Neural progenitor cell (in vitro differentiated cells): ENCODE measurements at regions not wholly inside any gene's neighbourhood (a gene's known extent, or its start where the extent isn't known, plus 50 kb on each side); places are given as distances from the start of the nearest gene placed in this dataset.

ENCODE experiments used
- DNase-seq: peaks from one replicate; pipeline ENCODE4 v3.0.0-alpha.2; 2016; ENCODE audit warnings: low spot score
- H2AFZ ChIP-seq: fragments of 200-600 bp; sonication (generic); replicated peaks from 2 replicates; pipeline ENCODE4 v1.6.1; 2016; ENCODE audit warnings: antibody characterized with exemption
- H3F3A ChIP-seq: fragments of 200-600 bp; sonication (generic); 2 replicates; pipeline ENCODE4 v1.6.1; 2016; ENCODE audit warnings: antibody characterized with exemption, low read depth
- H3K27ac ChIP-seq: fragments of 200-600 bp; sonication (generic); 2 replicates; pipeline ENCODE4 v1.5.1; 2016; ENCODE audit warnings: mild to moderate bottlenecking
- H3K27me3 ChIP-seq: fragments of 200-600 bp; sonication (generic); 2 replicates; pipeline ENCODE4 v1.6.1; 2016; ENCODE audit warnings: mild to moderate bottlenecking, moderate library complexity
- H3K36me3 ChIP-seq: fragments of 200-600 bp; sonication (generic); 2 replicates; pipeline ENCODE4 v1.5.1; 2016
- H3K4me1 ChIP-seq: fragments of 200-600 bp; sonication (generic); 2 replicates; pipeline ENCODE4 v1.6.1; 2016; ENCODE audit warnings: mixed run types
- H3K4me2 ChIP-seq: fragments of 200-600 bp; sonication (generic); 2 replicates; pipeline ENCODE4 v1.6.1; 2016
- H3K4me3 ChIP-seq: fragments of 200-600 bp; sonication (generic); 2 replicates; pipeline ENCODE4 v1.5.1; 2016
- H3K79me2 ChIP-seq: fragments of 200-600 bp; sonication (generic); 2 replicates; pipeline ENCODE4 v1.6.1; 2016; ENCODE audit warnings: low read depth
- H3K9ac ChIP-seq: fragments of 200-600 bp; sonication (generic); 2 replicates; pipeline ENCODE4 v1.6.1; 2016
- H3K9me3 ChIP-seq: fragments of 200-600 bp; sonication (generic); 2 replicates; pipeline ENCODE4 v1.5.1; 2016; ENCODE audit warnings: low read depth
- H4K20me1 ChIP-seq: fragments of 200-600 bp; sonication (generic); 2 replicates; pipeline ENCODE4 v1.6.1; 2016; ENCODE audit warnings: low read depth
- H3K27ac Mint-ChIP-seq: 3 replicates; pipeline ENCODE4 v1.8.0; 2021; ENCODE audit warnings: mixed read lengths
- H3K27me3 Mint-ChIP-seq: 2 replicates; pipeline ENCODE4 v1.8.0; 2022; ENCODE audit warnings: low read depth, mild to moderate bottlenecking, inconsistent platforms, moderate library complexity, mixed read lengths; ENCODE audit not compliant: insufficient read depth
- H3K36me3 Mint-ChIP-seq: 3 replicates; pipeline ENCODE4 v1.8.0; 2021; ENCODE audit warnings: mixed read lengths
- H3K4me1 Mint-ChIP-seq: 3 replicates; pipeline ENCODE4 v1.8.0; 2021; ENCODE audit warnings: mixed read lengths
- H3K4me3 Mint-ChIP-seq: 3 replicates; pipeline ENCODE4 v1.8.0; 2021; ENCODE audit warnings: mild to moderate bottlenecking, moderate library complexity, mixed read lengths
- H3K9me3 Mint-ChIP-seq: 3 replicates; pipeline ENCODE4 v1.8.0; 2020; ENCODE audit warnings: mixed read lengths
- EZH2 ChIP-seq: fragments of 200-600 bp; sonication (generic); IDR thresholded peaks from 2 replicates; pipeline ENCODE4 v1.6.1; 2017; ENCODE audit warnings: antibody characterized with exemption, mild to moderate bottlenecking, moderate library complexity
- EZH2phosphoT487 ChIP-seq: fragments of 200-600 bp; sonication (generic); IDR thresholded peaks from 2 replicates; pipeline ENCODE4 v1.6.1; 2017; ENCODE audit warnings: antibody characterized with exemption
- TF ChIP-seq, protein P1 (sequence below): fragments of 200-600 bp; sonication (generic); IDR thresholded peaks from 2 replicates; pipeline ENCODE4 v1.5.1; 2017; ENCODE audit warnings: antibody characterized with exemption, mild to moderate bottlenecking

DNA sequence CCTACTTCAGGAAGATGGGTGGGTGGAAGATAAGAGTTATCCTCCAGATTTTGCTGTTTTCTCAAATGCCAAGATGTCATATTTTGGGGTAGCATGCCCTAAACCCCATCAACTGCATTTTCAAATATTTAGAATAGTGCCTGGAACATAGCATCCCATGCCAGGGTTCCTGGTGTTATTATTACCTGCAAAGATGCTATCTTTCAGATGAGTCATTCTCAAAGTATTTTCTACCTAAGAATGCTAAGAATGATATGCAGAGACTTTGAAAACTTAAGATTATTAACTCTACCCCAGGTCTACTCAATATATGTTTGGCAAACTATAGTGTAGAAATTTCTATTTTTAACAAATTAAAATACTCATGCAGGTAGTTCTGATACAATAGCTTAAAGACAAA, 934.3 kb upstream of the SLIT2 start:
- H3K9me3 Mint-ChIP-seq = peaks cover 2% of the 10 kb centered on the region
- peaks cover 19% of the 10 kb centered on the region for H3K4me1 ChIP-seq

DNA sequence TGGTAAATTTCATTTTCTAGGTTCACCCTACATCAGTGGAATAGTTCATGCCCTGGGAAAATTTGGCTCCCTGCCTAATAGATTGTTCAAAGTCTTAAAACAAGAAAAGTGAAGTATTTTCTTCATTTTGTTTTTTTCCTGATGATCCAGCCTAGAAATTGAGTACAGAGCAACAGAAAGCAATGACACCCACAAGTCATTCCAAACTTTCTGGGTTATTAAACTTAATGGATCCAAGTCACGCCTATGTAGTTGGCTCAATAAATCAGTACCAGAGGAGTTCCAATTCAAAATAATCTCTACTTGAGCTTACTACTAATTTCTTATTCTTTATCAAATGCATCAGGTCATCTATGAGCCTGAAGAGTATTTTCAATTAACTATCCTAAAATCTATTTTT, 937.6 kb upstream of the SLIT2 start:
- H2AFZ ChIP-seq = no peak overlapping the region
- H3K27me3 Mint-ChIP-seq = no peaks in the 10 kb centered on the region
- no peak overlapping the region for H3K4me3 Mint-ChIP-seq
- H3F3A ChIP-seq = no peaks in the 10 kb centered on the region
- no peak overlapping the region for H3K4me3 ChIP-seq
- no peak overlapping the region for H3K27ac ChIP-seq
- no peak overlapping the region for H3K27ac Mint-ChIP-seq
- no peaks in the 10 kb centered on the region for H3K36me3 ChIP-seq
- no peaks in the 10 kb centered on the region for H3K9me3 ChIP-seq
- H3K9ac ChIP-seq = no peak overlapping the region
- no peaks in the 10 kb centered on the region for H3K4me1 Mint-ChIP-seq
- no peak for TF ChIP-seq EZH2
- TF ChIP-seq, protein P1, sequence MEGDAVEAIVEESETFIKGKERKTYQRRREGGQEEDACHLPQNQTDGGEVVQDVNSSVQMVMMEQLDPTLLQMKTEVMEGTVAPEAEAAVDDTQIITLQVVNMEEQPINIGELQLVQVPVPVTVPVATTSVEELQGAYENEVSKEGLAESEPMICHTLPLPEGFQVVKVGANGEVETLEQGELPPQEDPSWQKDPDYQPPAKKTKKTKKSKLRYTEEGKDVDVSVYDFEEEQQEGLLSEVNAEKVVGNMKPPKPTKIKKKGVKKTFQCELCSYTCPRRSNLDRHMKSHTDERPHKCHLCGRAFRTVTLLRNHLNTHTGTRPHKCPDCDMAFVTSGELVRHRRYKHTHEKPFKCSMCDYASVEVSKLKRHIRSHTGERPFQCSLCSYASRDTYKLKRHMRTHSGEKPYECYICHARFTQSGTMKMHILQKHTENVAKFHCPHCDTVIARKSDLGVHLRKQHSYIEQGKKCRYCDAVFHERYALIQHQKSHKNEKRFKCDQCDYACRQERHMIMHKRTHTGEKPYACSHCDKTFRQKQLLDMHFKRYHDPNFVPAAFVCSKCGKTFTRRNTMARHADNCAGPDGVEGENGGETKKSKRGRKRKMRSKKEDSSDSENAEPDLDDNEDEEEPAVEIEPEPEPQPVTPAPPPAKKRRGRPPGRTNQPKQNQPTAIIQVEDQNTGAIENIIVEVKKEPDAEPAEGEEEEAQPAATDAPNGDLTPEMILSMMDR = no peak
- no peak for TF ChIP-seq EZH2phosphoT487
- H3K4me2 ChIP-seq = no peak overlapping the region
- no peaks in the 10 kb centered on the region for H3K9me3 Mint-ChIP-seq
- H4K20me1 ChIP-seq = no peaks in the 10 kb centered on the region
- DNase-seq = no peak
- no peaks in the 10 kb centered on the region for H3K27me3 ChIP-seq
- peaks cover 8% of the 10 kb centered on the region for H3K4me1 ChIP-seq
- H3K79me2 ChIP-seq = no peaks in the 10 kb centered on the region
- no peaks in the 10 kb centered on the region for H3K36me3 Mint-ChIP-seq

More for the DNA sequence above, 934.3 kb upstream of the SLIT2 start:
- Histone ChIP-seq H4K20me1 (no peaks in the 10 kb centered on the region), H3K27ac (no peak overlapping the region), H3F3A (no peaks in the 10 kb centered on the region), H3K36me3 (no peaks in the 10 kb centered on the region), H3K4me3 (no peak overlapping the region), H3K27me3 (no peaks in the 10 kb centered on the region), H3K9me3 (no peaks in the 10 kb centered on the region), H3K9ac (no peak overlapping the region), H2AFZ (no peak overlapping the region), H3K4me2 (no peak overlapping the region), H3K79me2 (no peaks in the 10 kb centered on the region)
- Mint-ChIP-seq H3K27ac (no peak overlapping the region), H3K36me3 (no peaks in the 10 kb centered on the region), H3K4me3 (no peak overlapping the region), H3K27me3 (peaks cover 3% of the 10 kb centered on the region), H3K4me1 (peaks cover 5% of the 10 kb centered on the region)
- TF ChIP-seq EZH2phosphoT487 (no peak), EZH2 (no peak)
- TF ChIP-seq, protein P1 = no peak
- no peak for DNase-seq

- Histone ChIP-seq H4K20me1 (no peaks in the 10 kb centered on the region), H3K4me3 (no peak overlapping the region), H3K4me2 (no peak overlapping the region), H3K27me3 (no peaks in the 10 kb centered on the region), H3K4me1 (no peaks in the 10 kb centered on the region), H3F3A (no peaks in the 10 kb centered on the region), H2AFZ (no peak overlapping the region), H3K79me2 (no peaks in the 10 kb centered on the region), H3K9me3 (no peaks in the 10 kb centered on the region), H3K27ac (no peak overlapping the region), H3K9ac (no peak overlapping the region), H3K36me3 (no peaks in the 10 kb centered on the region)
- TF ChIP-seq EZH2 (no peak), EZH2phosphoT487 (no peak)
- TF ChIP-seq, protein P1 = peak; percentile 37
- Mint-ChIP-seq H3K9me3 (peaks cover 2% of the 10 kb centered on the region), H3K27me3 (no peaks in the 10 kb centered on the region), H3K4me1 (no peaks in the 10 kb centered on the region), H3K36me3 (no peaks in the 10 kb centered on the region), H3K27ac (no peak overlapping the region), H3K4me3 (no peak overlapping the region)
- peak; percentile 15 for DNase-seq
Measured at GRCh38 chr4:19309378-19309777, 942.3 kb upstream of the SLIT2 start.

- H3K9ac ChIP-seq = no peak overlapping the region
- no peaks in the 10 kb centered on the region for H4K20me1 ChIP-seq
- H3K36me3 Mint-ChIP-seq = no peaks in the 10 kb centered on the region
- TF ChIP-seq, protein P1 = no peak
- TF ChIP-seq EZH2 = no peak
- TF ChIP-seq EZH2phosphoT487 = no peak
- no peaks in the 10 kb centered on the region for H3K36me3 ChIP-seq
- no peak overlapping the region for H3K4me2 ChIP-seq
- H3K4me1 ChIP-seq = no peaks in the 10 kb centered on the region
- no peak overlapping the region for H3K27ac ChIP-seq
- no peak overlapping the region for H2AFZ ChIP-seq
- H3K27me3 Mint-ChIP-seq = no peaks in the 10 kb centered on the region
- no peaks in the 10 kb centered on the region for H3K27me3 ChIP-seq
- no peak for DNase-seq
- no peaks in the 10 kb centered on the region for H3K4me1 Mint-ChIP-seq
- H3K9me3 ChIP-seq = no peaks in the 10 kb centered on the region
- no peaks in the 10 kb centered on the region for H3F3A ChIP-seq
- no peak overlapping the region for H3K4me3 Mint-ChIP-seq
- H3K4me3 ChIP-seq = no peak overlapping the region
- H3K79me2 ChIP-seq = no peaks in the 10 kb centered on the region
- H3K9me3 Mint-ChIP-seq = peaks cover 6% of the 10 kb centered on the region
- H3K27ac Mint-ChIP-seq = no peak overlapping the region
Measured at GRCh38 chr4:19304028-19304427, 947.7 kb upstream of the SLIT2 start.
